Activated CD8-positive, alpha-beta T cell treated with anti-CD3 and anti-CD28 coated beads for 36 hours (primary cell): ENCODE measurements at regions not wholly inside any gene's neighbourhood (a gene's known extent, or its start where the extent isn't known, plus 50 kb on each side); places are given as distances from the start of the nearest gene placed in this dataset.

ENCODE experiments used
- ATAC-seq: fragments of 200-7000 bp; cut with Tn5 transposase; one replicate; pipeline ENCODE4 v1.10.0; 2021; ENCODE audit warnings: mild to moderate bottlenecking, moderate library complexity
- CTCF ChIA-PET: fragments of 350-600 bp; sonication (Branson Sonifier 250); formaldehyde crosslinking; loops from one replicate; lab custom pipeline; 2021; ENCODE audit warnings: antibody characterized with exemption; lab: Charles Lee
- POLR2A ChIA-PET: fragments of 350-600 bp; sonication (Branson Sonifier 250); formaldehyde crosslinking; loops from one replicate; lab custom pipeline; 2021; ENCODE audit warnings: antibody characterized with exemption; lab: Charles Lee
- DNase-seq: peaks from one replicate; pipeline ENCODE4 v3.0.0-alpha.2; 2020
- H3K27ac Mint-ChIP-seq: one replicate; pipeline ENCODE4 v1.8.0; 2021; ENCODE audit warnings: mild to moderate bottlenecking, mixed read lengths
- H3K27me3 Mint-ChIP-seq: one replicate; pipeline ENCODE4 v1.8.0; 2021; ENCODE audit warnings: mixed read lengths
- H3K36me3 Mint-ChIP-seq: one replicate; pipeline ENCODE4 v1.8.0; 2021; ENCODE audit warnings: low read depth, mixed read lengths
- H3K4me1 Mint-ChIP-seq: one replicate; pipeline ENCODE4 v1.8.0; 2021; ENCODE audit warnings: low read depth, mixed read lengths
- H3K4me3 Mint-ChIP-seq: one replicate; pipeline ENCODE4 v1.8.0; 2021; ENCODE audit warnings: mild to moderate bottlenecking, moderate library complexity, mixed read lengths
- H3K9me3 Mint-ChIP-seq: one replicate; pipeline ENCODE4 v1.8.0; 2021; ENCODE audit warnings: mixed read lengths
- CTCF ChIP-seq: fragments of 200-600 bp; IDR thresholded peaks from one replicate; pipeline ENCODE4 v1.8.0; 2022; ENCODE audit warnings: antibody characterized with exemption, mild to moderate bottlenecking
- intact Hi-C: fragments of 100-400 bp; cut with micrococcal nuclease; formaldehyde crosslinking; loops from one replicate; pipeline ENCODE4 v1.10.0; 2022

GRCh38 chr1:242634732-242635131 is 110.2 kb upstream of the PLD5 start:
- H3K9me3 Mint-ChIP-seq, result no peaks in the 10 kb centered on the region
- H3K27ac Mint-ChIP-seq, result no peak overlapping the region
- POLR2A ChIA-PET, result no interaction called here
- H3K4me1 Mint-ChIP-seq, result no peaks in the 10 kb centered on the region
- no peak for TF ChIP-seq CTCF
- H3K36me3 Mint-ChIP-seq, result no peaks in the 10 kb centered on the region
- H3K4me3 Mint-ChIP-seq, result no peak overlapping the region
- H3K27me3 Mint-ChIP-seq, result no peaks in the 10 kb centered on the region
- DNase-seq (no peak), ATAC-seq (no peak)
- CTCF ChIA-PET, result no interaction called here
- intact Hi-C loops, result no loop called here

- CTCF ChIA-PET, result no interaction called here
- intact Hi-C loops, result no loop called here
- POLR2A ChIA-PET, result no interaction called here
Observed at GRCh38 chr1:242629396-242629795, 104.9 kb upstream of the PLD5 start.

GRCh38 chr1:242623756-242624155 is 99.3 kb upstream of the PLD5 start:
- TF ChIP-seq CTCF, result no peak
- Mint-ChIP-seq H3K27me3 (no peaks in the 10 kb centered on the region), H3K9me3 (peaks cover 4% of the 10 kb centered on the region), H3K4me3 (no peak overlapping the region), H3K4me1 (no peaks in the 10 kb centered on the region), H3K27ac (no peak overlapping the region), H3K36me3 (no peaks in the 10 kb centered on the region)
- intact Hi-C loops, result no loop called here
- POLR2A ChIA-PET, result no interaction called here
- no peak for DNase-seq
- ATAC-seq, result no peak
- CTCF ChIA-PET, result no interaction called here

More at GRCh38 chr1:242629396-242629795, 104.9 kb upstream of the PLD5 start:
- no peak overlapping the region for H3K4me3 Mint-ChIP-seq
- no peak for TF ChIP-seq CTCF
- DNase-seq (no peak), ATAC-seq (no peak)
- H3K36me3 Mint-ChIP-seq, result no peaks in the 10 kb centered on the region
- no peaks in the 10 kb centered on the region for H3K27me3 Mint-ChIP-seq
- H3K9me3 Mint-ChIP-seq, result no peaks in the 10 kb centered on the region
- no peaks in the 10 kb centered on the region for H3K4me1 Mint-ChIP-seq
- H3K27ac Mint-ChIP-seq, result no peak overlapping the region

- intact Hi-C loops, result no loop called here
- peaks cover 6% of the 10 kb centered on the region for H3K9me3 Mint-ChIP-seq
- no peaks in the 10 kb centered on the region for H3K4me1 Mint-ChIP-seq
- H3K36me3 Mint-ChIP-seq, result no peaks in the 10 kb centered on the region
- no peak for ATAC-seq
- no peak overlapping the region for H3K4me3 Mint-ChIP-seq
- H3K27ac Mint-ChIP-seq, result no peak overlapping the region
- TF ChIP-seq CTCF, result no peak
- no peaks in the 10 kb centered on the region for H3K27me3 Mint-ChIP-seq
- no peak for DNase-seq
- CTCF ChIA-PET, result no interaction called here
- POLR2A ChIA-PET, result no interaction called here
Observed at GRCh38 chr1:242623119-242623518, 98.6 kb upstream of the PLD5 start.

GRCh38 chr1:242613266-242613815 is 88.8 kb upstream of the PLD5 start:
- Mint-ChIP-seq H3K27ac (no peak overlapping the region), H3K27me3 (no peaks in the 10 kb centered on the region), H3K4me3 (no peak overlapping the region), H3K9me3 (no peaks in the 10 kb centered on the region), H3K36me3 (no peaks in the 10 kb centered on the region), H3K4me1 (no peaks in the 10 kb centered on the region)
- TF ChIP-seq CTCF, result no peak
- intact Hi-C loops, result no loop called here
- ChIA-PET POLR2A (no interaction called here), CTCF (no interaction called here)
- no peak for ATAC-seq
- DNase-seq, result no peak
